ENCODE measurements at regions not wholly inside any gene's neighbourhood (a gene's known extent, or its start where the extent isn't known, plus 50 kb on each side); places are given as distances from the start of the nearest gene placed in this dataset.
"Not testable (repeated sequence)": the region's sequence is repeated elsewhere in the genome, so short reads cannot be mapped to it uniquely, and the experiment has no call there.

DNA sequence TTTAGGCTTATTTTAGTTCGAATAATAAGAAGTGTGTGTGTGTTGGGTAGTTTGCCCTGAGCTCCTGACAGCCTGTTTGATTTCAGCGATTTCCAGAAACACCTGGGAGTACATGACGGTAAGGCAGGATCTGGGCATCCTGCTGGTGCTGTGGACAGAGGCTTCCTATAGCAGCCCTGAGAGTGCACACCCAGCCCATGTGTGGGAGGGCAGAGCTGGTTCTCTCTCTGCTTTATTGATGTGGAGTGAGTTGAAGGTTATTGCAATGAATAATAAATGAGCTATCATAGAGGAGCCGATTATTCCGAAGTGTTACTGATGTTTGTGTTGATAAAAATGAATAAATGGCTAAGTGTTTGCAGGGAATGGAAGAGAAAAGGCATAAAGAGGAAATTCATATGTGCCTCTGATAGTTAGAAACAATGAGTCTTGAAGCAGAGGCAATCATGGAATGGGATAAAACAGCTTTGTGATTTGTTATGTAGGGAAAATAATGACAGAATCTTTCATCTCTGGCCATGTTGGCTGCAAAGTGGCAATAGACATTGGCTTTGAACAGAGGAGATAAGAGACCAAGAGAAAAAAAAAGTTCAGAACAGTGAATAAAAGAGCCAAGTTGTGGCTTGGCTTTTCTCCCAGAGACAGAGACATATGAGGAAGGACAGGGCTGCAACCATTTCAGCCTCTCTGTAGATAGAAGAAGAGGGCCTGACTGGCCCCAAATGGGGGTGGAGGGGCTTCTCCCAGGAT, 166.2 kb upstream of the CHD6 start:
- DNase-seq (ENCODE audit: low read depth), result no peak

DNA sequence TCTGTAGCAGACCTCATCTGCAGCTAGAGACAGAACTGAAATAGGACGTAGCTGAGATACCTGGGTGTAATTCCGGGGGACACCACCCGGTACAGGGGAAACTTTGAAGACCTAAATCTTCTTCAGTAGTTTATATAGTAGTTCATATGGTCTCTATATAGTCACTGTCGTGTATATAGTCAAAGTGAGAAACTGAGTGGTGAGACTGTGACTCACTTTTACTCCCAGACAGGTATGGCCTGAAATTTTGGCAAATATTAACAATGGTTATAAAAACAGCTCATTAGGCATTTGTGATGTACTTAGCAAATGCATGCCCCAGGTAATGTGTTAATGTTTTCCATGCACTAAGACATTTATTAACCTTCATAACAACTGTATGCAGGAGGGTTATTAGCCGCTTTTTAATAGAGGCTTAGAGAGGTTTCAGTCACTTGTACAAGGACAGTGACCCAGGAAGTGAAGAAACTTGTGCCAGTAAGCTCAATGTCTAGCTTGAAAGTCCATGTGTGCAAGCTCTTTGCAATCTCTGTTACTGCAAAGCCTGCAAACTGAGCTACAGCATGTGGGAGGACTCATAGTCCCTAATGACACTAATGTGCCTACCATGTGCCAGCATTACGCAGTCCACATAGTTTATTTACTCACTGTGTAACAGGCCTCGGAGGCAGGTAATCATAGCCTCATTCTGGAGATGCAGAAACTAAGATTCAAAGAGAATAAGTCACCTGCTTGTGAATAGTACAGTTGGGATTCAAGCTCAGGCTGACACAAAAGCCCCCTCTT, 165.4 kb upstream of the CHD6 start:
- no peak for DNase-seq (ENCODE audit: low read depth)

DNA sequence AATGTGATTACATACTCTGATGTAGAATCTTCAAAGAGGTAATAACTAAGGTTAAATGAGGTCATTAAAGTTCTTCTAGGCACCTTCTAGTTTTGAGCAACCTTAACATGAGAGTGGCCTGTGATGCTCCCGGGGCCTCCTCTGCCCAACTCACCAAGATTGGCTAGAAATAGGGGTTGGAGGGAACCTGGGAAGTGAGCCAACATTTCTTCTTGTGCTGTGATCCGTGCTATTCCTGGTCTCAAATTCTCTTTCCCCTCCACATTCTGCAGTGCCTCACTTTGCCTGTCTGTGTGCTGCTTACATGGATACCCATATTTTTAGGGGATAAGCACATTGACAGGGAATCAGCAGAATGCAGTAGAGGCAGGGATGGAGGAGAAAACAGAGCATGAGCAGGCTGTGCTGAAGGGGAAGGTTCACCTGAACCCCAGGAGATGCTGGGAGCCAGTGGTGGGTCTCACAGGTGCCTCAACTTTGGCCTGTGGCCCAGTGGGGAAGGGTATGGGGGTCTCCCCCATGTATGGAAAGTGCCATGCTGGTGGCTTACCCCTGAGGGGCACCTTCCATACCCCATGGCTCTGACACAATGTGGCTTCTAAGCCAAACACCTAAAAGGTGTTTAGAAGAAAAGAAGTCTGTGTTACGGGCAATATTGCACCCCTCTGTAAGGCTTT, 164.7 kb upstream of the CHD6 start:
- no peak for DNase-seq (ENCODE audit: low read depth)

DNA sequence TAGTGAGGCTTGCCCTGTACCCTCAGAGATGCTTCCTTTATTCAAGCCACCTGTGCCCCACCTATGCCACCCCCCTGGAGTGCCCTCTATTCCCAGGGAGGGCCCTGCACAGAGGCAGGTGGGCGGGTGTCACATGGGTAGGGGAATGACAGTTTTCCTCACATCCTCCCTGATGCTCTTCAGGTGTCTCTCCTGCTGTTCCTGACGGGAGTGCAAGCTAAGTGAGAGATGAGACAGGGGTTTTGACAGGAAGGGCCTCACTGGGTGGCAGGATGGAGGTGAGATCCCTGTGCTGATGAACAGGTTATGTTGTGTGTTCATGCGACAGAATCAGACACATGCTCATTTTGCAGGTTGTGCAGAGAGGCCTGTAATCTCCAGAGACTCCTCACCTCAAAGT, 164.1 kb upstream of the CHD6 start:
- DNase-seq (ENCODE audit: low read depth), result no peak

DNA sequence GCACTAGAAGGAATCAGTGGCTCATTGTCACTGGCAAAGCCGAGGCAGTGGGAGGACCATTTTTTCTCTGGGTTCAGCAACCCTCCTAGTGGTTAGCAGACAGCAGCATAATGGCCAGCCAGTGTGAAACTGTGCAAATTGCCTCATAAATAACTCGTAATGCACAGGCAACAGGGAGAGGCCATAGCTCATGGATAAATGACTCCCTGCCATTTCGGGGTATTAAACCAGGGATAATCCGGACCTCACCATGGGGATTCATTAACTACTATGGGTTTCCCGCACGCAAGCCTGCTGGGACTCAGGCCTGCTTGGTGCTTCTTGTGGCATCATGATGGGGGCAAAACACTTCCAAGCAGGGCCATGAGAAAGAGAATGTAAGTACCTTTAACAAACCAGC, 158.2 kb upstream of the CHD6 start:
- no peak for DNase-seq (ENCODE audit: low read depth)

DNA sequence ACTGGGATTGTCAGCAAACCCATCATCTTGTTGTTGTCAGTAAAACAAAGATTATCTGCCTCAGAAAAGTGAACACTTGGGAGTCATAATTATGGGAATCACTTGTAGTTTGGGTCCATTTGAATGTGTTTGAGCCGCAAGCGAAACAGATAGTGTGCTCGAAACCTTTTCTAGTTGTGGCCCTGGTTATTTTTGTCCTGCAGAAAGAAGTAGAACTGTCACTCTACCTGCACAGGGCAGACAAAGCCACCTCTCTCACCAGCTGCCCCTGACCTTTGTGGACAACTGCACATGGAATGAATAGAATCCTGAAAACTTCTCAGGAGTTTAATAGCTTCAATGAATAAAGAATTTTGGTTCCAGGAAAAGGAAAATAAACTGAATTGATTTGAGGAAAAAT, 156.1 kb upstream of the CHD6 start:
- DNase-seq (ENCODE audit: low read depth), result no peak

DNA sequence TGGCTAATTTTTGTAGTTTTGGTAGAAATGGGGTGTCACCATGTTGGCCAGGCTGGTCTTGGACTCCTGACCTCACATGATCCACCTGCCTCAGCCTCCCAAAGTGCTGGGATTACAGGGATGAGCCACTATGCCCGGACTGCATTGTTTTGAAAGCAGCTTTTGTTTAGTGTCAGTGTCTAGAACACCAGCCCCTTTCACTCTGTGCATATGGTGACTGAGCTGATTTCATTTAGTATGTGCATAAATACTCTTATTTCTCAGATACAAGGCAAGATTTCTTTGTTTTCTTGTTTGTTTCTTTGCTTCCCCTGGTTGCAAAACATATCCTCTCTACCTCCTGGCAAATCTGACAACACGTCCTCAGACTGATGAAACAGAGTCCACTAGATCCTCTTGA, 152.8 kb upstream of the CHD6 start:
- DNase-seq (ENCODE audit: low read depth), result no peak

DNA sequence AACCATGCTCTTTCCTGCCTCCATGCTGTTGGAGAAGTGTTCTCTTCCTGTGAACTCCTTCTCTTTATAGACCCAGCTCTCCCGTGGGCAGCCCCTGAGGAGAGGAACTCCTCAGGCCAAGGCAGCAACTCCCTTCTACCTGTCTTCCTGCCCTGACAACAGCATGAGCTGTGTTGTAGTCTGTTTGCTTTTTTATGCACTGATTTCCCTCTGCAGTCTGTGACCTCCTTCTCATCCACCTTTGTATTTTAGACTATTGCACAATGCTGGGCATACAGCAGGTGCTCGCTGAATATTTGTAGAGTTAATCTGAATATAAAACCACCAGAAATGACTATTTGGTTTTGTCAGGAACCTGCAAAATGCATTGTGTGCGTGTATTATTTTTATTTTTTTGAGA, 152.2 kb upstream of the CHD6 start:
- DNase-seq (ENCODE audit: low read depth), result no peak

DNA sequence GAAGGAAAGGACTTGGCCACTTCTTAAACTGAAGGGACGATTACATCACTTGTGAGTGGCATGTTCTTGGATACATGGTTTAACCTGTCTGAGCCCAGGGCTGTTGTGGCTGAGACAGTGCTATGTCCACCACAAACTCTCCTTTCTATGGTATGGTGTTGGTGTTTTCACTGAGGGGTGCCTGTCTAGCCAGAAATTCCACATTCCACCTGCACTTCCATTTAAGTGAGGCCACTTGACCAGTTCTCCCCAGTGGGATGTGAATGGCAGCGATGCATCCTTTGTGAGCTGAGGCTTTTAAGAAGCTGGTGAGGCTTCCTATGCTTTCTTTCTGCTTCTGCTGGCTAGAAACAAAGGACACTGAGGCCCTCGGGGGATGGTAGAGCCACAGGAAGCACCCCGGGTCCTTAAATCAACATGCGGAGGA, 151.4 kb upstream of the CHD6 start:
- DNase-seq (ENCODE audit: low read depth), result no peak

DNA sequence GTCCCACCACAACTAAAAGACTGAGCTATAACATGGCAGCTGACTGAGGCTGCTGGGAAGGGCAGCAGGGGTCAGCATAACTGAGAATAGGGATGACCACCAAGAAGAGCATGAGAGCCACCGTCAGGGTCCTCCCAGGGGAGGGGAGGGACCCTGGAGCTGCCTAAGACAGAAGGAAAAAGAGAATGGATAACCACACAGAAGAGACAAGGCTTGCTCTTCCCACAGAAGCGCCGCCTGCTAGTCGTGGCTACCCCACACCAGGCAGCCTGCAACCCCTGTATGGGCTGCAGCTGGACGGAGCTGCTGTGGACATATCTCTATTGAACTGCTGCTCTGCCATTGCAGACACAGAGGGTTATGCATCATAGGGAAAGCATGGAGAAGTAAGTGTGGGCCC, 132.0 kb upstream of the CHD6 start:
- DNase-seq (ENCODE audit: low read depth), result no peak

DNA sequence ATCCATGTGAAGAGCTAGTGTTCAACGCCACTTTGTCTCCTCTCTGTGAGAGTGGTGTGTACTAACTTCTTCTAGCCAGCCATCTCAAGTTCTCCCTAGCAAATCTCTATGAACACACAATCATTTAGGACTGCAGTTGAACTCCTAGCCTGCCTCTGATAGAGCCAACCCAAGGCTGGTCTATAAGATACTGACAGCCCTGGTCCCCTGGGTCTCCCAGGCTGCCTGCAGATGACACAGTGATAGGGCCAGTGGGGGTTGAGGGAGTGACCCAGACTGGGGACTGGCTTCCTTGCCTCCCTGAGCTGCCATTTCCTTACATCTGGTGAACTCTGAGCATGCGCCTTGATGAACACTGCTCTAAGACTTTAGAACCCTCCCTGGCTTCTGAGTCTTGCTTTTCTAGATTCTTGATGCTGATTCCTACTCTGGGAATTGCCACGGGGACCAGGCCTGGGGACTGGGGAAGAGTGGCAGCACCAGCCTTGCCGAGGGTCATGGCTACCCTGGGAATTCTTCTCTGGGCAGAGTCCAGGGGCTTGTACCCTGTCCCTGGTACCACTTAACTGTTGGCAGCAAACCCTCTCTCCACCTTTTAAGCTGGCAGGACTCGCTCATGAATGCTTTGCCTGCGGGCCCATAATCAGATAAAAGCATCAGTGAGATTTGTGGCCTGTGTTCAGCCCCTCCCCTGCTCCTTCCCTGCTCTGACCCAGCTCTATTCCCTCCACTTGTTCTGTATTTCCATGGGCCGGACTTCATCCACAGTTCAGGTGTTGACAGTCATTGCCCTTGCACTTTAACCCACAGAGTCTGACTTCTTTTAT, 130.8 kb upstream of the CHD6 start:
- DNase-seq (ENCODE audit: low read depth), result no peak

DNA sequence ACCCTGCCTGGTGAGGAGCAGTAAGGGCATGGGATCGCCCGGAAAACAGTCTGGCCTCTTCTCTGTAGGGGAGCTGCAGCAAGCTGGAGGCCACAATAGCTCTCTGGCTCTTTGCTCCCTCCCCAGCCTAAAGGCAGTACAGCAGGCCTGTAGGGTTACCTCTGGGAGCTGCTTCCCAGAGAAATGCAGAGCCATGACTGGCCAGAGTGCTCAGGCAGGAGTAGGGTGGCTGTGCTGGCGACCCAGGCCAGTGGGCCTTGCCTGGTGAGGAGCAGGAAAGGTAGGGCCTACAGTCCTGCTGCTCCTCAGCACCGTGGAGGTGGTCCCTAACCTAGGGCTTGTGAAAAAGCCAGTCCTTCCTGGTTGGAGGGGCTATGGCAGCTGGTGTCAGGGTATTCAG, 129.9 kb upstream of the CHD6 start:
- DNase-seq (ENCODE audit: low read depth), result no peak

DNA sequence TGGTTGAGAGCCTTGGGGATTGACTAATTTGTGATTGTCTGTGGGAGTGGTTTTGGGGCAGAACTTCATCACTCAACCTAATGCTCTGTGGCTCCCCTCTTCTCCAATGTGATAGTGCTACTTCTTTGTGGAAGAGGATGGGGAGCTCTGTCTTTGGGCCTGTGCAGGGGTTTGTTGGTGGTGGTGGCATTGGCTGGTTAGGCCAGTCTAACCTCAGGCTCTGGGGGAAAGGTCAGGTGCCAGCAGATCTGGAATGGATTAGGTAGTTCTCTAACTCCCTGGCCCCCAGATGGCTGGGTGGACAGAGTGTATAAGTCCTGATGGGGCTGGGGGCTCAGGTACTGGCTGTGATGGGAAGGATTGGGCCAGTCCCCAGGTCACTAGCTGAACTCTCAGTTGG, 129.0 kb upstream of the CHD6 start:
- DNase-seq (ENCODE audit: low read depth), result no peak

DNA sequence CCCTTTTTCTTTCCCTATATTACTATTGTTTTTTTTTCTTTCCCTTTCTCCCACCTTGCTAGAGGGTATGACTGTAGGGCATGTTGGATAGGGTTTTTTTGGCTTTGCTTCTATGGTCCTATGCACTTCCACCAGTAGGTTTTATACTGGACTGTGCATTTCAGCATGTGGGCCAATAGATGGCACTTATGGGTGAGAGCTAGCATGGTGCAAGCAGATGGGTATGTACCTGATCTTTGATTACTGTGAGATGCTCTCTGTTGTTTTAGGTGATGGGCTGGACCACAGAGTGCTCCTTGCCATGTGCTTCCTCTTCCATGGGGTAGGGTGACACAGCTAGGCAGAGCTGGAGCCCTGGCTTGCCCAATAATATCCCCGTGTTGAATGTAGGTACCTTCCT, 128.5 kb upstream of the CHD6 start:
- no peak for DNase-seq (ENCODE audit: low read depth)

DNA sequence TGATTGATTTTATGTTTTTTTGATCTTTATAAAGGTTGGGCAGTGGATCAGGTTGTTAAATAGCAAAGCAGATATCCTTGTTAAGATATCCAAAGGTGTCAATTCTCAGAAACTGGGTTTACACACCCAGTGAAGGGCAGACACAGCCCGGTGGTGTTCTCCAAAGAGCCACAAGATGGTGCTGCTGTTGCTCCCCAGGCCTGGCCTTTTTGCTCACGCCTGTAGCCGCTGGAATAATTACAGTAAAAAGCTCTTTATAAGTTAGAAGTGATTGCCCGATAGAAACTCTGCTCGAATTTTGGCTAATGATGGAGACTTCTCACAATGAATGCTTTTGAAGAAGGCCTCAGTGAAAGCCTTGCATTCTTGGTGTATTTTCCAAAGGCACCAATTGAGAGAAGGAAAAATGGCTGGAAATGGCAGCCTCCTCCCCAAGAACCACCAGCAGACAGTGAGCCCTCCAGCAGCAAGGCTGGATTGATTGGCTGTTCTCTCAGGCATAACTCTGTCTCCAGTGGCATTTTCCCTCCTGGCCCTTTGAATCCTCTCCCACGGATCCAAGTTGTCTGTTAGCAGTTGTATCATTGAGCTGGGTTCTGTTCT, 120.5 kb upstream of the CHD6 start:
- DNase-seq (ENCODE audit: low read depth), result peak; percentile 17

DNA sequence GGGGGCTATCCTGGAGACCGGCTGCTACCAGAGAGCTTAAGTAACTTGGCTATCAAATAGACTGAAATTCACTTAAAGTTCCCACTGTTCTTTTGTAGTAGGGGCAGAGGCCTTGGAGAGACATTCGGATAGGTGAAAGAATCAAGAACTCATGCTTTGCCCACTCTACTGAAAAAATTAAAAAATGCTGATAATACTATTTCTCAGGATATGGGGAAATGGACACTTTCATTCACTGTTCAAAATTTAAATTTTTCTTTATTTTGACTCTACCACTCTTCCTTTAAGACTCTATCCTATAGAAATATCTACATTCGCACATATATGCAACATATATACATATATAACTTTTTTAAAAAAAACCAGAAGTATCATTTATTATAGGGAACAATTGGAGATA, 117.8 kb upstream of the CHD6 start:
- DNase-seq (ENCODE audit: low read depth), result no peak

DNA sequence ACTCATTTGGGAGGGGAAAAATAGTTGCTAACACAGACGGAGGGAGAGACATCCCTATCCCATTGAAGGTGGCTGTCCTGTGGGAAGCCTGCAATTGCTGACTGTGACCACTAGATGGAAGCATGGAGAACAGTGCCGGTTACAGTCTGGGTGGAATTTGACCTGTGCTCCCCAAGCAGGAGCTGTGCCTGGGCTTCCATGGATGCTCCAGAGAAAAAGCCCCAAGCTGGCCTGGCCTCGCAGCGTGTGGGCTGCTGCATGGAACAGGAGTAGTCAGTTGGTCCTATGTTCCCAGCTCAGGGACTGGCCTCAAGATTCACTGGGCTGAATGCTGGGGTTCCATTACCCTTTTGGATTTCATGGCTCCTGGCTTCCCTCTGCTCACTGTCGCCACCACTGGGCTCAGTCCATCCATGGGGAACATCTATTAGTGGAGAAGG, 116.3 kb upstream of the CHD6 start:
- peak; percentile 24 for DNase-seq (ENCODE audit: low read depth)

DNA sequence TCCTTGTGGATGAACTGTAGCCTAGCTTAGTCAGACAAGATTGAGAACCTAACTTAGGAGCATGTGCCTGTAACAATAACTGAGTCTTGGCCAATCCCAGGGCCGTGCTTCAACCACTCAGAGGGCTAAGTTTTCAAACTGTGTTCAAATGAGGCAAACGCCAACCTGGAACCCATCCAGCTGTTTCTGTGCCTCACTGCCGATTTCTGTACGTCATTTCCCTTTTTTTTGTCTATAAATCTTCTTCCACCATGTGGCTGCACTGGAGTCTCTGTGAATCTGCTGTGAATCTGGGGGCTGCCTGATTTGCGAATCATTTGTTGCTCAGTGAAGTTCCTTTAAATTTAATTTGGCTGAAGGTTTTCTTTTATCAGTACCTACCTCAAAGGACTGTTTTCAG, 115.0 kb upstream of the CHD6 start:
- DNase-seq (ENCODE audit: low read depth), result no peak

DNA sequence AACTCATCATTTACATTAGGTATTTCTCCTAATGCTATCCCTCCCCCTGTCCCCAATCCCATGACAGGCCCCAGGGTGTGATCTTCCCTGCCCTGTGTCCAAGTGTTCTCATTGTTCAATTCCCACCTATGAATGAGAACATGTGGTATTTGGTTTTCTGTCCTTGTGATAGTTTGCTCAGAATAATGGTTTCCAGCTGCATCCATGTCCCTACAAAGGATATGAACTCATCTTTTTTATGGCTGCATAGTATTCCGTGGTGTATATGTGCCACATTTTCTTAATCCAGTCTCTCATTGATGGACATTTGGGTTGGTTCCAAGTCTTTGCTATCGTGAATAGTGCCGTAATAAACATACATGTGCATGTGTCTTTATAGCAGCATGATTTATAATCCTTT, 113.0 kb upstream of the CHD6 start:
- not testable (repeated sequence) for DNase-seq (ENCODE audit: low read depth)

DNA sequence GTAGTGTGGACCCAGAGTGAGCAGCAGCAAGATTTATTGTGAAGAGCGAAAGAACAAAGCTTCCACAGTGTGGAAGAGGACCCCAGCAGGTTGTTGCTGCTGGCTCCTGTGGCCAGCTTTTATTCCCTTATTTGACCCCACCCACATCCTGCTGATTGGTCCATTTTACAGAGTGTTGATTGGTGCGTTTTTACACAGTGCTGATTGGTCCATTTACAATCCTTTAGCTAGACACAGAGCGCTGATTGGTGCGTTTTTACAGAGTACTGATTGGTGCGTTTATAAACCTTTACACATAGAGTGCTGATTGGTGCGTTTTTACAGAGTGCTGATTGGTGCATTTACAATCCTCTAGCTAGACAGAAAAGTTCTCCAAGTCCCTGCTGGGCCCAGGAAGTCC, 109.5 kb upstream of the CHD6 start:
- not testable (repeated sequence) for DNase-seq (ENCODE audit: low read depth)

DNA sequence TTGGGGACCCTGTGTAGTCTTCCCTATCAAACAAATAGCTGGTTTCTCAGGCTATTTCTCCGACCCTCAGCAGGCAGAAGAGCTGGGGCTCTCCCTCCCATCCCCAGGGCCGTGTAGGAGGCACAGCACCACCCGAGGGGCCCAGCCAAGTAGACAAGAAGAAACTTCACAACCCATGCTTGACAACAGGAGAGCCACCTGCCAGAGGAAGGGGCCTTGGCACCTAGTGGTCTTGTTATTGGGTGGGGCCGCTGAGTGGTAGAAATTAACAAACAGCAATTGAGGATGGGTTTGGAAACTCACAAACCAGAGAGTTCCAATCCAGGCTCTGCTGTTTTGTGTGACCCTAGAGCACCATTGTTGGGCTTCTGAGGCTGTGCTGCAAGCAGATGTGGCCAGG, 108.5 kb upstream of the CHD6 start:
- no peak for DNase-seq (ENCODE audit: low read depth)

DNA sequence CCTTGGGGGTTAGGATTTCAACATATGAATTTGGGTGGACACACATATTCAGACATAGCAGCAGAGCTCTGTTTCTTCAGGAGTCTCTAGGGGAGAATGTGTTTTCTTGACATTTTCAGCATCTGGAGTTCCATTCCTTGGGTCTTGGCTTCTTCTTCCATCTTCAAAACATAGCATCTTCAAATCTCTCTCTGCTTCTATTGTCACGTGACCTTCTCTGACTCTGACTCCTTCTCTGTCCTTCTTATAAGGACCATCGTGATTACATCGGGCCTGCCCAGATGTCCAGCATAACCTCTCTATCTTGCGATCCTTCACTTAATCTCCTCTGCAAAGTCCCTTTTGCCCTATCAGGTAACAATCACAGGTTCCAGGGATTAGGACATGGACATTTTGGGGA, 101.0 kb upstream of the CHD6 start:
- DNase-seq (ENCODE audit: low read depth), result no peak

Data from amniotic epithelial cell (primary cell).